ENCODE measurements at regions not wholly inside any gene's neighbourhood (a gene's known extent, or its start where the extent isn't known, plus 50 kb on each side); places are given as distances from the start of the nearest gene placed in this dataset.

GRCh38 chr17:13931111-13931526 is 138.2 kb upstream of the COX10 start:
- TF ChIP-seq CTCF (IDR thresholded peaks at IDR 0.05; ENCODE audit: extremely low read depth in 1 of 2, insufficient read depth in 1 of 2, low read depth in 1 of 2, low read length in 2 of 2): no peak
- TF ChIP-seq POLR2AphosphoS5 (IDR thresholded peaks at IDR 0.05; ENCODE audit: insufficient read depth, low read depth, low read length): no peak
- TF ChIP-seq FOS (IDR thresholded peaks at IDR 0.05; ENCODE audit: borderline replicate concordance, insufficient read depth, low read length): no peak
- TF ChIP-seq MYC (IDR thresholded peaks at IDR 0.05; ENCODE audit: low read depth, low read length): no peak
- TF ChIP-seq JUN (IDR thresholded peaks at IDR 0.05; ENCODE audit: borderline replicate concordance, insufficient read depth, insufficient read length, low read depth): no peak
- no peak for TF ChIP-seq EZH2 (IDR thresholded peaks at IDR 0.05; ENCODE audit: borderline replicate concordance, low read depth, low read length, severe bottlenecking)

Data from endothelial cell of umbilical vein (primary cell).